H9 (cell line): ENCODE measurements at regions not wholly inside any gene's neighbourhood (a gene's known extent, or its start where the extent isn't known, plus 50 kb on each side); places are given as distances from the start of the nearest gene placed in this dataset.

Experiments
- DNase-seq: peaks from one replicate; pipeline ENCODE4 v3.0.0-alpha.2; 2017
- H2AFZ ChIP-seq: one replicate; pipeline ENCODE4 v1.6.1; 2013; ENCODE audit warnings: mild to moderate bottlenecking, low read length, control low read depth, moderate library complexity
- H2AK5ac ChIP-seq: 2 replicates; pipeline ENCODE4 v1.6.1; 2013; ENCODE audit warnings: low read length, control low read depth, mixed read lengths; ENCODE audit not compliant: insufficient read length
- H2BK120ac ChIP-seq: one replicate; pipeline ENCODE4 v1.6.1; 2013; ENCODE audit warnings: low read depth, mild to moderate bottlenecking, low read length, control low read depth, inconsistent platforms; ENCODE audit not compliant: poor library complexity, severe bottlenecking
- H2BK12ac ChIP-seq: 2 replicates; pipeline ENCODE4 v1.6.1; 2013; ENCODE audit warnings: low read length, control low read depth, mixed read lengths, low read depth; ENCODE audit not compliant: insufficient read length
- H2BK15ac ChIP-seq: 2 replicates; pipeline ENCODE4 v1.6.1; 2013; ENCODE audit warnings: low read depth, low read length, control low read depth
- H2BK20ac ChIP-seq: one replicate; pipeline ENCODE4 v1.6.1; 2013; ENCODE audit warnings: low read depth, mild to moderate bottlenecking, low read length, control low read depth, inconsistent platforms; ENCODE audit not compliant: poor library complexity, severe bottlenecking
- H2BK5ac ChIP-seq: 2 replicates; pipeline ENCODE4 v1.6.1; 2013; ENCODE audit warnings: low read length, control low read depth, mixed read lengths; ENCODE audit not compliant: insufficient read length
- H3K14ac ChIP-seq: 2 replicates; pipeline ENCODE4 v1.6.1; 2013; ENCODE audit warnings: low read length, control low read depth; ENCODE audit not compliant: insufficient read depth
- H3K18ac ChIP-seq: 2 replicates; pipeline ENCODE4 v1.6.1; 2013; ENCODE audit warnings: low read depth, mild to moderate bottlenecking, mixed read lengths, low read length, control low read depth; ENCODE audit not compliant: insufficient read length
- H3K23ac ChIP-seq: 2 replicates; pipeline ENCODE4 v1.6.1; 2013; ENCODE audit warnings: low read length, control low read depth, mixed read lengths, low read depth; ENCODE audit not compliant: insufficient read length
- H3K23me2 ChIP-seq: 2 replicates; pipeline ENCODE4 v1.6.1; 2013; ENCODE audit warnings: low read depth, mild to moderate bottlenecking, mixed read lengths, low read length, control low read depth; ENCODE audit not compliant: insufficient read length, poor library complexity, severe bottlenecking
- H3K27ac ChIP-seq: 2 replicates; pipeline ENCODE4 v1.5.1; 2013; ENCODE audit warnings: low read length, control low read depth, mixed read lengths, low read depth; ENCODE audit not compliant: insufficient read length
- H3K27me3 ChIP-seq: 2 replicates; pipeline ENCODE4 v1.6.1; 2013; ENCODE audit warnings: low read length, control low read depth, inconsistent platforms; ENCODE audit not compliant: insufficient read depth
- H3K4ac ChIP-seq: 2 replicates; pipeline ENCODE4 v1.6.1; 2013; ENCODE audit warnings: low read depth, mild to moderate bottlenecking, control low read depth, inconsistent platforms, low read length, moderate library complexity
- H3K4me1 ChIP-seq: 2 replicates; pipeline ENCODE4 v1.6.1; 2013; ENCODE audit warnings: low read length, control low read depth, inconsistent platforms; ENCODE audit not compliant: insufficient read depth
- H3K4me2 ChIP-seq: 2 replicates; pipeline ENCODE4 v1.6.1; 2013; ENCODE audit warnings: low read length, control low read depth, mixed read lengths; ENCODE audit not compliant: insufficient read length, insufficient read depth
- H3K56ac ChIP-seq: 2 replicates; pipeline ENCODE4 v1.6.1; 2013; ENCODE audit warnings: low read depth, mild to moderate bottlenecking, mixed read lengths, low read length, control low read depth; ENCODE audit not compliant: insufficient read length
- H3K79me1 ChIP-seq: 2 replicates; pipeline ENCODE4 v1.6.1; 2013; ENCODE audit warnings: low read depth, mild to moderate bottlenecking, moderate library complexity, low read length, control low read depth, inconsistent platforms; ENCODE audit not compliant: insufficient read depth, poor library complexity, severe bottlenecking
- H3K79me2 ChIP-seq: 2 replicates; pipeline ENCODE4 v1.6.1; 2013; ENCODE audit warnings: low read length, control low read depth, inconsistent platforms; ENCODE audit not compliant: insufficient read depth
- H3K9ac ChIP-seq: 2 replicates; pipeline ENCODE4 v1.6.1; 2013; ENCODE audit warnings: low read length, control low read depth, mixed read lengths; ENCODE audit not compliant: insufficient read length; ENCODE audit errors: extremely low read depth
- H3K9me3 ChIP-seq: one replicate; pipeline ENCODE4 v1.6.1; 2013; ENCODE audit warnings: low read depth, low read length, inconsistent platforms; ENCODE audit not compliant: control insufficient read depth
- H3T11ph ChIP-seq: one replicate; pipeline ENCODE4 v1.6.1; 2013; ENCODE audit warnings: mild to moderate bottlenecking, low read length, control low read depth, inconsistent platforms
- H4K20me1 ChIP-seq: one replicate; pipeline ENCODE4 v1.6.1; 2013; ENCODE audit not compliant: control insufficient read depth, insufficient read length, insufficient read depth
- H4K5ac ChIP-seq: 2 replicates; pipeline ENCODE4 v1.6.1; 2013; ENCODE audit warnings: low read depth, mild to moderate bottlenecking, mixed read lengths, low read length, control low read depth; ENCODE audit not compliant: insufficient read length
- H4K8ac ChIP-seq: replicated peaks from 2 replicates; pipeline ENCODE4 v1.6.1; 2013; ENCODE audit warnings: low read length, control low read depth, mixed read lengths, low read depth; ENCODE audit not compliant: insufficient read length
- H4K91ac ChIP-seq: 2 replicates; pipeline ENCODE4 v1.6.1; 2013; ENCODE audit warnings: low read depth, mild to moderate bottlenecking, moderate library complexity, mixed read lengths, low read length, control low read depth; ENCODE audit not compliant: insufficient read length
- H3K27ac Mint-ChIP-seq, 3 experiments: 2 replicates in 2 of 3; 3 replicates in 1 of 3; pipeline ENCODE4 v1.8.0; 2020 to 2021; ENCODE audit warnings: mixed read lengths in 3 of 3, mild to moderate bottlenecking in 1 of 3, moderate library complexity in 1 of 3
- H3K27me3 Mint-ChIP-seq: 2 replicates; pipeline ENCODE4 v1.8.0; 2021; ENCODE audit warnings: low read depth, mild to moderate bottlenecking, moderate library complexity, mixed read lengths
- H3K36me3 Mint-ChIP-seq, 3 experiments: 2 replicates in 2 of 3; 3 replicates in 1 of 3; pipeline ENCODE4 v1.8.0; 2020 to 2021; ENCODE audit warnings: low read depth in 3 of 3, mixed read lengths in 3 of 3; ENCODE audit not compliant: insufficient read depth in 1 of 3
- H3K4me1 Mint-ChIP-seq, 2 experiments: 2 replicates each; pipeline ENCODE4 v1.8.0; 2020; ENCODE audit warnings: mixed read lengths in 2 of 2
- H3K4me3 Mint-ChIP-seq, 2 experiments: 2 replicates in 1 of 2; 3 replicates in 1 of 2; pipeline ENCODE4 v1.8.0; 2020 to 2021; ENCODE audit warnings: mild to moderate bottlenecking in 2 of 2, mixed read lengths in 2 of 2, moderate library complexity in 1 of 2
- H3K9me3 Mint-ChIP-seq, 2 experiments: 2 replicates in 1 of 2; 3 replicates in 1 of 2; pipeline ENCODE4 v1.8.0; 2020; ENCODE audit warnings: mild to moderate bottlenecking in 2 of 2, mixed read lengths in 2 of 2, moderate library complexity in 1 of 2
- CTCF ChIP-seq: fragments of 200-600 bp; sonication (generic); conservative IDR thresholded peaks from 3 replicates; pipeline ENCODE4 v1.8.0; 2021; ENCODE audit warnings: antibody characterized with exemption, mild to moderate bottlenecking
- WGBS: extraction: QIAGEN DNeasy Blood & Tissue Kit; methylation state at CpG from one replicate; pipeline ENCODE4 v1.1.7; 2013; ENCODE audit warnings: missing lambda C conversion rate, low lambda C conversion rate, mixed read lengths; ENCODE audit not compliant: insufficient read length; ENCODE audit errors: extremely low coverage; 5-methylcytosine and 5-hydroxymethylcytosine counted together

GRCh38 chr9:135174981-135175380 lies 87.5 kb downstream of the OLFM1 start:
- Histone ChIP-seq H3K27ac (no peak overlapping the region), H3K23me2 (no peaks in the 10 kb centered on the region), H2BK5ac (no peak overlapping the region), H3K79me1 (no peaks in the 10 kb centered on the region), H3K9me3 (no peaks in the 10 kb centered on the region), H4K20me1 (no peaks in the 10 kb centered on the region), H2BK20ac (no peak overlapping the region), H3K56ac (no peak overlapping the region), H2BK12ac (no peak overlapping the region), H3K4me1 (no peaks in the 10 kb centered on the region), H2AK5ac (no peak overlapping the region), H2BK120ac (no peak overlapping the region), H3K9ac (no peak overlapping the region), H3K18ac (no peak overlapping the region), H3K23ac (no peak overlapping the region), H2BK15ac (no peak overlapping the region), H3K27me3 (no peaks in the 10 kb centered on the region), H3K4me2 (no peak overlapping the region), H3K14ac (no peak overlapping the region), H3K79me2 (no peaks in the 10 kb centered on the region), H4K8ac (no peak overlapping the region), H4K91ac (no peak overlapping the region), H4K5ac (no peak overlapping the region), H3K4ac (no peak overlapping the region), H3T11ph (no peak overlapping the region), H2AFZ (no peak overlapping the region)
- H3K4me1 Mint-ChIP-seq: no peaks in the 10 kb centered on the region
- no peak overlapping the region for H3K4me3 Mint-ChIP-seq
- H3K27me3 Mint-ChIP-seq: no peaks in the 10 kb centered on the region; the same call in none of the 2 replicates
- WGBS: no CpG with 5 or more reads among the region's 11 CpGs
- DNase-seq: no peak
- no peak overlapping the region for H3K27ac Mint-ChIP-seq
- TF ChIP-seq CTCF: no peak
- peaks cover 4 to 5% of the 10 kb centered on the region in 2 experiments for H3K9me3 Mint-ChIP-seq
- H3K36me3 Mint-ChIP-seq: no peaks in the 10 kb centered on the region
